ENCODE measurements at regions not wholly inside any gene's neighbourhood (a gene's known extent, or its start where the extent isn't known, plus 50 kb on each side); places are given as distances from the start of the nearest gene placed in this dataset.
"Not testable (repeated sequence)": the region's sequence is repeated elsewhere in the genome, so short reads cannot be mapped to it uniquely, and the experiment has no call there.

DNA sequence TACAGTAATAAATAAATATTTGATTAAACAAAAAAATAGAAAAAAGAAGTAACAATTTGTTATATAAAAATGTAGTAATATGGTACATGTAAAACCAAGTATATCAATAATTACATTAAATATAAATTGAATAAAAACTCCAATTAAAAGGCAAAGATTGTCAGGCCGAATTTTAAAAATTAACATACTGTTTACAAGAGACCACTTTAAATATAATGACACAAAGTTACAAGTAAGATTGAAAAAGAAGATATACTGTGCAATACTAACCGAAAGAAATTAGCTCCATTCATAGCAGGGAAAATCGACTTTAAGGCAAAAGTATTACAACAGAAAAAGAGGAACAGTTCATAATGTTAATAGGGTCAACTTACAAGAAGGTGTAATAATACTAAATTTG lies 571.5 kb upstream of the ARID1B start:
- no peaks in the 10 kb centered on the region for H3K36me3 Mint-ChIP-seq

DNA sequence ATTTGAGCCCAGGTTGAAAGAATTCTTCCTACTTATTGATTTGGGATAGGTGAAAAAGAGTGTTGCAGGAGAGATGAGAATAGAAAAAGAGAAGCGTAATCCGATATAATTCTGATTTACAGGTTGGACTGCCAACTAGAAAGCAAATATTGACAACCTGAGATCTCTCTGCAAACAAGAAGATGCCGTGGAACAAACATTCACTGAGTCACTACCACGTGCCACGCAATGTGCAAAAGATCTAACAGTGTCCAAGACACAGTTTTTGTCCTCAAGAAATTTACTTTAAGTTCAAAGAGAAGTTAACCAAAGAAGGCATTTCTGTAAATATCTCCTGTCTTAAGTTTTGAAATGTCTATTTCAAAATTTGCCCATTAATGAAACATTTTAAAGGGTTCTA lies 578.0 kb upstream of the ARID1B start:
- Mint-ChIP-seq H3K9me3 (peaks cover 2% of the 10 kb centered on the region), H3K4me1 (peaks cover 9% of the 10 kb centered on the region), H3K4me3 (no peak overlapping the region), H3K36me3 (no peaks in the 10 kb centered on the region), H3K27ac (no peak overlapping the region), H3K27me3 (peaks cover 10% of the 10 kb centered on the region)
- ATAC-seq, result no peak

More for the DNA sequence above, 571.5 kb upstream of the ARID1B start:
- Mint-ChIP-seq H3K9me3 (peaks cover 18% of the 10 kb centered on the region), H3K27me3 (no peaks in the 10 kb centered on the region), H3K4me3 (no peak overlapping the region), H3K27ac (no peak overlapping the region), H3K4me1 (no peaks in the 10 kb centered on the region)
- ATAC-seq, result no peak

GRCh38 chr6:156197513-156197912 lies 579.7 kb upstream of the ARID1B start:
- Mint-ChIP-seq H3K9me3 (no peaks in the 10 kb centered on the region), H3K36me3 (no peaks in the 10 kb centered on the region), H3K4me1 (peaks cover 9% of the 10 kb centered on the region), H3K27me3 (peaks cover 10% of the 10 kb centered on the region), H3K4me3 (no peak overlapping the region), H3K27ac (no peak overlapping the region)
- ATAC-seq, result no peak

GRCh38 chr6:156194981-156195380 lies 582.2 kb upstream of the ARID1B start:
- Mint-ChIP-seq H3K4me1 (peaks cover 16% of the 10 kb centered on the region), H3K4me3 (no peak overlapping the region), H3K27me3 (peaks cover 20% of the 10 kb centered on the region), H3K36me3 (no peaks in the 10 kb centered on the region), H3K9me3 (no peaks in the 10 kb centered on the region), H3K27ac (no peak overlapping the region)
- ATAC-seq, result no peak

- ATAC-seq, result no peak
- no peak overlapping the region for H3K4me3 Mint-ChIP-seq
- no peak overlapping the region for H3K27ac Mint-ChIP-seq
- no peaks in the 10 kb centered on the region for H3K9me3 Mint-ChIP-seq
- H3K4me1 Mint-ChIP-seq, result peaks cover 23% of the 10 kb centered on the region
- H3K36me3 Mint-ChIP-seq, result no peaks in the 10 kb centered on the region
- H3K27me3 Mint-ChIP-seq, result peaks cover 11% of the 10 kb centered on the region
Observed at GRCh38 chr6:156193381-156193780, 583.8 kb upstream of the ARID1B start.

- H3K27ac Mint-ChIP-seq, result no peak overlapping the region
- no peaks in the 10 kb centered on the region for H3K36me3 Mint-ChIP-seq
- peaks cover 14% of the 10 kb centered on the region for H3K4me1 Mint-ChIP-seq
- H3K27me3 Mint-ChIP-seq, result peaks cover 10% of the 10 kb centered on the region
- no peak overlapping the region for H3K4me3 Mint-ChIP-seq
- no peak for ATAC-seq
- H3K9me3 Mint-ChIP-seq, result no peaks in the 10 kb centered on the region
Observed at GRCh38 chr6:156191895-156192294, 585.3 kb upstream of the ARID1B start.

GRCh38 chr6:156191390-156191789 lies 585.8 kb upstream of the ARID1B start:
- H3K4me3 Mint-ChIP-seq, H3K27ac Mint-ChIP-seq, H3K9me3 Mint-ChIP-seq, ATAC-seq, H3K36me3 Mint-ChIP-seq: not testable (repeated sequence)
- peaks cover 10% of the 10 kb centered on the region for H3K27me3 Mint-ChIP-seq
- H3K4me1 Mint-ChIP-seq, result peaks cover 14% of the 10 kb centered on the region

- no peaks in the 10 kb centered on the region for H3K9me3 Mint-ChIP-seq
- H3K27ac Mint-ChIP-seq, result no peak overlapping the region
- ATAC-seq, result no peak
- H3K36me3 Mint-ChIP-seq, result no peaks in the 10 kb centered on the region
- H3K4me3 Mint-ChIP-seq, result no peak overlapping the region
- H3K4me1 Mint-ChIP-seq, result peaks cover 14% of the 10 kb centered on the region
- peaks cover 10% of the 10 kb centered on the region for H3K27me3 Mint-ChIP-seq
Observed at GRCh38 chr6:156190270-156190669, 586.9 kb upstream of the ARID1B start.

DNA sequence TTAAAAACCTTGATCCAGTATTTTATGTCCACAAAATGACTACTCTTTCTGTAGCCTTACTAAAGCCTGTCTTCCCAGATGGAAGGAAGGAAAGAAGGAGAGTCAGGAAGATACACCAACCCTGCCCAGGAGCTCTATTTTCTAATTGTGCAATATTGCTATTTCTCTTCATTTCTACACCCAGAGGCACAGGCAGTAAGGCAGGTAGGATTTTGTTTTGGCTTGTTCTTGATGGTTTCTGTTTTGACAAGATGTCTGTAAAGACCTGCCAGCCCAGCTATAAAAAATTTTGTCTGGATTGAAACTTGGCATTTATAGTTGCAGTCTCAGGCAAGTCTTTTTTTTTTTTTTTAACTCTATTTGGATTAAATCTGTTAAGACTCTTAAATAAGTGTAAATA lies 587.5 kb upstream of the ARID1B start:
- peaks cover 10% of the 10 kb centered on the region for H3K27me3 Mint-ChIP-seq
- no peaks in the 10 kb centered on the region for H3K9me3 Mint-ChIP-seq
- no peaks in the 10 kb centered on the region for H3K36me3 Mint-ChIP-seq
- peaks cover 14% of the 10 kb centered on the region for H3K4me1 Mint-ChIP-seq
- no peak overlapping the region for H3K4me3 Mint-ChIP-seq
- ATAC-seq, result no peak
- no peak overlapping the region for H3K27ac Mint-ChIP-seq

DNA sequence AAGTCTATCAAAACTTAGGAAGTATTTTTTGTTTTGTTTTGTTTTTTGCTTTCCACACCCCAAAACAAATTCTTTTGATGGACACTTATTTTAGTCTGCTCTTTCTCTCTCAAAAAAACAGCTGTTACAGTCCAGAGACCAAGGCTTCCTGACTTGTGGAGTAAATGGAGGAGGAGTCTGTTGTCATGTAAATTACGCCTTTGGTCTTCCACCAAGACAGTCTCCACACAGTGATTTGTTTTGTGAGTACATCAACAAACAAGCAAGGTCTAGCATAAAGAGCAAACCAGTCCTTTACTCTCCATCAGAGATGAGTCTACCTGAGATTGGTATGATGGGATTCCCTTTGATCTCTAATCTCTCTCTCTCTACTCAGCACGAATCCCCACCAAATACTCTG lies 588.0 kb upstream of the ARID1B start:
- H3K27ac Mint-ChIP-seq, result no peak overlapping the region
- peaks cover 10% of the 10 kb centered on the region for H3K27me3 Mint-ChIP-seq
- H3K4me3 Mint-ChIP-seq, result no peak overlapping the region
- H3K4me1 Mint-ChIP-seq, result peaks cover 14% of the 10 kb centered on the region
- no peaks in the 10 kb centered on the region for H3K9me3 Mint-ChIP-seq
- ATAC-seq, result no peak
- H3K36me3 Mint-ChIP-seq, result no peaks in the 10 kb centered on the region

DNA sequence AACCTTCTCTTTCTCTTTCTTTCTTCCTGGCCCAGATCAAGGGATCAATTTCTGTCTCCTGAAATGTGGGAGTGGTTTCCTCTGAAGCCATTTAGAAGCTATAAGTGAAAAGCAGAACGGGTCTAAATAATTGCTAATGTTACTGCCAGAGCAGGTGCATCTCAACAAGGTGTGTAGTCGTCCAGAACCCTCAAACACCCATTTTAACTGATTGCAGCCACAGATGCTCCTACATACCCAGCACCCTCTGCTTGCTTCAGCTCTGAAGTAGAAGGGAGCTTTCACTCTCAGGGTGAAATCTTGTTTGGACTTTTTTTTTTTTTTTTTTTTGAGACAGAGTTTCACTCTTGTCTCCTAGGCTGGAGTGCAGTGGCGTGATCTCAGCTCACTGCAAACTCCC lies 592.1 kb upstream of the ARID1B start:
- ATAC-seq, result no peak
- Mint-ChIP-seq H3K27ac (no peak overlapping the region), H3K36me3 (no peaks in the 10 kb centered on the region), H3K9me3 (no peaks in the 10 kb centered on the region), H3K27me3 (no peaks in the 10 kb centered on the region), H3K4me3 (no peak overlapping the region), H3K4me1 (peaks cover 12% of the 10 kb centered on the region)

GRCh38 chr6:156183678-156184077 lies 593.5 kb upstream of the ARID1B start:
- Mint-ChIP-seq H3K4me3 (no peak overlapping the region), H3K36me3 (no peaks in the 10 kb centered on the region), H3K9me3 (no peaks in the 10 kb centered on the region), H3K27ac (no peak overlapping the region), H3K4me1 (peaks cover 6% of the 10 kb centered on the region), H3K27me3 (no peaks in the 10 kb centered on the region)
- no peak for ATAC-seq

GRCh38 chr6:156182356-156182755 lies 594.8 kb upstream of the ARID1B start:
- Mint-ChIP-seq H3K36me3 (no peaks in the 10 kb centered on the region), H3K4me1 (peaks cover 6% of the 10 kb centered on the region), H3K4me3 (no peak overlapping the region), H3K9me3 (no peaks in the 10 kb centered on the region), H3K27me3 (no peaks in the 10 kb centered on the region), H3K27ac (no peak overlapping the region)
- no peak for ATAC-seq

GRCh38 chr6:156181506-156181905 lies 595.7 kb upstream of the ARID1B start:
- H3K4me3 Mint-ChIP-seq, result no peak overlapping the region
- H3K36me3 Mint-ChIP-seq, result no peaks in the 10 kb centered on the region
- no peaks in the 10 kb centered on the region for H3K9me3 Mint-ChIP-seq
- no peak overlapping the region for H3K27ac Mint-ChIP-seq
- ATAC-seq, result no peak
- no peaks in the 10 kb centered on the region for H3K27me3 Mint-ChIP-seq
- H3K4me1 Mint-ChIP-seq, result peaks cover 7% of the 10 kb centered on the region

DNA sequence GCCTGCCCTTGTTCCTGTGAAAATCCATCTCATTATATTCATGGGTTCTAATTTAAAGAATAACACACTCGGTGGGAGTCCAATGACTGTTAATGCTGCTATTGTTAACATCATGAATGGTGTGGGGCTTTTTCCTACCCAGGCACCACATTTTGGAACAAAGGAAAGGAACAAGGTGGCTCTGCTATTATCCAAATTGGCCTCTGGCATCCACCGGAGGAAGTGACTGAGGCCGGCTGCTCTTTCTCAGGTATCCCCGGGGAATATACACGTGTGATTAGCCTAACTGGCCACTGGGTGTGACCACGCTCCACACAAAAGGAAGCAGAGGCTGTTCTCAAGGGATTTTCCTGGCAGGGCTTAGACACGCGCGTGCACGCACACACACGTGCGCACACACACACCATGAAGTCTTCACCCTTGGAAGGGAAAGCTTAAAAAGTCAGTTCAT lies 601.2 kb upstream of the ARID1B start:
- Mint-ChIP-seq H3K9me3 (no peaks in the 10 kb centered on the region), H3K4me1 (peaks cover 16% of the 10 kb centered on the region), H3K4me3 (no peak overlapping the region), H3K27ac (no peak overlapping the region), H3K27me3 (no peaks in the 10 kb centered on the region), H3K36me3 (no peaks in the 10 kb centered on the region)
- no peak for ATAC-seq

GRCh38 chr6:156175433-156175832 lies 601.7 kb upstream of the ARID1B start:
- no peak overlapping the region for H3K4me3 Mint-ChIP-seq
- H3K27ac Mint-ChIP-seq, result no peak overlapping the region
- H3K4me1 Mint-ChIP-seq, result peaks cover 16% of the 10 kb centered on the region
- H3K36me3 Mint-ChIP-seq, result no peaks in the 10 kb centered on the region
- no peaks in the 10 kb centered on the region for H3K27me3 Mint-ChIP-seq
- H3K9me3 Mint-ChIP-seq, result no peaks in the 10 kb centered on the region
- ATAC-seq, result no peak
